M059J (cell line): ENCODE measurements at regions not wholly inside any gene's neighbourhood (a gene's known extent, or its start where the extent isn't known, plus 50 kb on each side); places are given as distances from the start of the nearest gene placed in this dataset.

Experiments used
- DNase-seq: peaks from one replicate; pipeline ENCODE4 v3.0.0-alpha.2; 2012; ENCODE audit warnings: low read depth

DNA sequence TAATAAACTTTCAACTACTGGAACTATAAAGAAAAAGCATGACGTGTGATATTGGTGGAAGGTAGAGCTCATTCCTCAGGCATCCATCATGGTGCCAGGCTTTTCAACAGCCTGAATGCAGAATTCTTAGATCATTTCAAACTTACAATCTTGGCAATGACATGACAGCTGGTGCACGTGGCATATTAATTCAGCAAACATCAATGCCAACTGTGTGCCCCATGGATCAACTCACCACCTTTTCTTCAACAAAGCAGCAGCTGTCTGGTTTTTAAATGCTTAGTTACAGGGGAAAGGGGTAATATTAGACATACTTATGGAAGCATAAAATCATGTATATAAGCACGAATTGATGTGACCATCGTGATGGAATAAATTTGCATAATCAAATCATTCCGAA, 56.0 kb upstream of the OR13F1 start:
- no peak for DNase-seq
